ENCODE measurements at regions not wholly inside any gene's neighbourhood (a gene's known extent, or its start where the extent isn't known, plus 50 kb on each side); places are given as distances from the start of the nearest gene placed in this dataset.
"Not testable (repeated sequence)": the region's sequence is repeated elsewhere in the genome, so short reads cannot be mapped to it uniquely, and the experiment has no call there.

DNA sequence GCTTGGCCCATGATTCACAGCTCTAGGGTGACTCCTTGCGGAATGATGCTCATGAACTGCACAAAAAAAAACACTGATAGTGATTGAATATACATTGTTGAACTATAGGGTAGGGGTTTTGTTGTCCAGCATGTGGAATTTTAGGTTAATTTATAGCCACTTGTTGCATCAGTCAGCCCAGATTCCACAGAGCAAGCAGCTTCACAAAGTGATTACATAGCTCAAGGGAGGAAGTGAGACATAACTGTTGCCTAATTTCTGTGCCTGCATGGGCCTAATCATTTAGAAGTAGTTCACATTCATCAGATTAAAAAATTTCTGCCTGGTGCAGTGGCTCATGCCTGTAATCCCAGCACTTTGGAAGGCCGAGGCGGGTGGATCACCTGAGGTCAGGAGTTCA is 142.2 kb upstream of the ZNF722 start:
- intact Hi-C loops (cut with DNase I); H3K27ac ChIP-seq; H3K4me1 ChIP-seq; H3K9me3 ChIP-seq; H3K36me3 ChIP-seq; H3K27me3 ChIP-seq; DNase-seq (ENCODE audit: low spot score in 2 of 2); H3K4me3 ChIP-seq: not testable (repeated sequence)

GRCh38 chr7:63867127-63867526 is 131.5 kb upstream of the ZNF722 start:
- Histone ChIP-seq H3K9me3 (peaks cover 0 to 26% of the 10 kb centered on the region in 2 donors), H3K4me3 (no peak overlapping the region), H3K4me1 (no peaks in the 10 kb centered on the region)

GRCh38 chr7:63874242-63874641 is 124.4 kb upstream of the ZNF722 start:
- H3K27ac ChIP-seq; H3K36me3 ChIP-seq; DNase-seq (ENCODE audit: low spot score in 2 of 2); H3K27me3 ChIP-seq; H3K4me3 ChIP-seq; H3K4me1 ChIP-seq; intact Hi-C loops (cut with DNase I): not testable (repeated sequence)
- peaks cover 28 to 75% of the 10 kb centered on the region in 2 donors for H3K9me3 ChIP-seq

More at GRCh38 chr7:63867127-63867526, 131.5 kb upstream of the ZNF722 start:
- H3K27me3 ChIP-seq, result no peaks in the 10 kb centered on the region
- H3K27ac ChIP-seq, result no peak overlapping the region
- intact Hi-C loops (cut with DNase I), result no loop called here
- no peak for TF ChIP-seq CTCF (IDR thresholded peaks at IDR 0.05)
- DNase-seq (ENCODE audit: low spot score in 2 of 2), result no peak
- H3K36me3 ChIP-seq, result no peaks in the 10 kb centered on the region

GRCh38 chr7:63876707-63877322 is 121.8 kb upstream of the ZNF722 start:
- TF ChIP-seq CTCF (IDR thresholded peaks at IDR 0.05), result no peak
- Histone ChIP-seq H3K27me3 (no peaks in the 10 kb centered on the region), H3K27ac (no peak overlapping the region), H3K36me3 (no peaks in the 10 kb centered on the region), H3K4me1 (no peaks in the 10 kb centered on the region), H3K4me3 (no peak overlapping the region), H3K9me3 (peaks cover 28 to 79% of the 10 kb centered on the region in 2 donors)
- no peak for DNase-seq (ENCODE audit: low spot score in 2 of 2)
- intact Hi-C loops (cut with DNase I), result no loop called here

DNA sequence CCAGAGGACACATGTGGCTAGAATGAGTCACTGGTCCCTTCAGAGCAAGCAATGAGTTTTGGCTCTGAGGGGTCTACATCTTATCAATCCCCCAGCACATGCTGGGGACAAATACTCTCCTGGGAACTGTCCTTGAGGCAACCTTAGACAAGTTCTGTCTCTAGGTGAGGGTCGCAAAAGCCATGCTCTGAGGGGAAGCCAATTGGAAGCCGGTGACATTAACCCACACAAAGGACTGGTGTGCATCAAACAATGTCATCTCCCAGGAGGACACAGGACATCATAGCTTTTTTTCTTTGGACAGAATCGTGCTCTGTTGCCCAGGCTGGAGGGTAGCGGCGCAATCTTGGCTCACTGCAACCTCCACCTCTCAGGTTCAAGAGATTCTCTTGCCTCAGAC is 111.6 kb upstream of the ZNF722 start:
- Histone ChIP-seq H3K27me3 (no peaks in the 10 kb centered on the region), H3K9me3 (peaks cover 0 to 18% of the 10 kb centered on the region in 2 donors), H3K36me3 (no peaks in the 10 kb centered on the region), H3K4me3 (no peak overlapping the region), H3K27ac (no peak overlapping the region), H3K4me1 (no peaks in the 10 kb centered on the region)
- no peak for DNase-seq (ENCODE audit: low spot score in 2 of 2)
- intact Hi-C loops (cut with DNase I), result no loop called here
- no peak for TF ChIP-seq CTCF (IDR thresholded peaks at IDR 0.05)

DNA sequence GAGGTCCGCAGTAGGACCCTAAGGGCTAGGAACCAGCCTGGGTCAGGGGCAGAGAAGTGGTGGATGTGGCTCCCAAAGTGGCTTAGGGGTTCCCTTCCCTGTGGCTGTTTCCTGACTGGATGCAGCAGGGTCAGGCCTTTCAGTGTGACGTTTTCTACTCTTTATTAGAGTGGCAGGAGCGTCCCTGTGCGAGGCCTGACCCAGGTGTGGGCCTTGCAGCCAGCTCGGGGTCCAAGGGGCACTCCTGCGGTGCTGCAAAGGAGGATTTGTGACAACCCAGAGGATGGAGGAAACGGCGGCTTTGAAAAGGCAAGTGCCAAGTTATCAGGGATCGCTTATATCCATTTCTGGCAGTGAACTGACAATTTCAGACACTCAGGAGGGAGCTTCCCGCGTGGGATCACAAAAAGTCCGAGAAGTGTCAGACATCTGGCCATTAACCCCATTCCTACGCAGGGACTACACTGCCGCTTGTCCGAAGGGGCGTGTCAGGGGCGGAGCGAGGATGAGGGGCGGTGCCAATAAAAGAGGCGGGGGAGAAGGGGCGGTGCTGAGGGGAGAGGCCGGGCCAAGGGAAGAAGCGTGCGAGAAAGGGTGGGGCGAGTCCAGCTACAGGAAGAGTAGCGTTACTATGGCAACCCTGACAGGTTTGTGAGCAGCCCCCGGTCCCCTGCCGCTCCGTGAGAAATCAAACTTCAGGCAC is 98.8 kb upstream of the ZNF722 start:
- peak in 1 of 2 donors; percentile 36 for DNase-seq (ENCODE audit: low spot score in 2 of 2)
- TF ChIP-seq CTCF (IDR thresholded peaks at IDR 0.05), result no peak
- Histone ChIP-seq H3K27me3 (no peaks in the 10 kb centered on the region), H3K4me3 (peak overlapping the region; percentile 26 to 77), H3K36me3 (no peaks in the 10 kb centered on the region), H3K27ac (peak overlapping the region in 1 of 2 donors; percentile 35), H3K4me1 (no peaks in the 10 kb centered on the region), H3K9me3 (no peaks in the 10 kb centered on the region)
- intact Hi-C loops (cut with DNase I), result loop anchor here (10.0 kb wide), 1 partner anchor 55 kb away; no protein-coding TSS in a partner anchor

Measured in ascending aorta (tissue), 2 donors.